Mucosa of descending colon (tissue), 3 donors: ENCODE measurements at regions not wholly inside any gene's neighbourhood (a gene's known extent, or its start where the extent isn't known, plus 50 kb on each side); places are given as distances from the start of the nearest gene placed in this dataset.

Experiments
- ATAC-seq: fragments of 200-7000 bp; cut with Tn5 transposase; one replicate; pipeline ENCODE4 v1.9.1; 2020; ENCODE audit warnings: mild to moderate bottlenecking, moderate library complexity
- DNase-seq, 3 donors: peaks; one replicate each; pipeline ENCODE4 v3.0.0-alpha.2; 2020
- H3K36me3 ChIP-seq: fragments of 200-600 bp; one replicate; pipeline ENCODE4 v1.8.0; 2021; ENCODE audit warnings: low read depth, mild to moderate bottlenecking
- H3K4me1 ChIP-seq: fragments of 200-600 bp; one replicate; pipeline ENCODE4 v1.8.0; 2021; ENCODE audit warnings: low read depth, mild to moderate bottlenecking
- H3K4me3 ChIP-seq: fragments of 200-600 bp; one replicate; pipeline ENCODE4 v1.8.0; 2021; ENCODE audit warnings: mild to moderate bottlenecking
- H3K9me3 ChIP-seq: fragments of 200-600 bp; one replicate; pipeline ENCODE4 v1.8.0; 2021; ENCODE audit warnings: mild to moderate bottlenecking
- CTCF ChIP-seq: fragments of 200-600 bp; IDR thresholded peaks from one replicate; pipeline ENCODE4 v1.8.0; 2022; ENCODE audit warnings: antibody characterized with exemption, mild to moderate bottlenecking
- intact Hi-C, 2 donors: fragments of 100-400 bp; cut with DNase I in 1 of 2; cut with micrococcal nuclease in 1 of 2; formaldehyde crosslinking; loops; one replicate each; pipeline versions ENCODE4 v1.11.0 to v1.11.1; 2022; cut with DNase I, micrococcal nuclease
- donor health status: DM: no; HTN: no; CAD: no; lungs with moderate emphysema.
- donor health status: DM: no; HTN: no; CAD: no.
- donor health status: DM: no; HTN: yes; CAD: no.

- Histone ChIP-seq H3K4me1 (no peaks in the 10 kb centered on the region), H3K4me3 (no peak overlapping the region), H3K36me3 (no peaks in the 10 kb centered on the region), H3K9me3 (peaks cover 4% of the 10 kb centered on the region)
- DNase-seq (no peak), ATAC-seq (no peak)
- TF ChIP-seq CTCF: no peak
- intact Hi-C loops: no loop called here
Measured at GRCh38 chr10:4333459-4333894, 492.5 kb upstream of the AKR1E2 start.

GRCh38 chr10:4332764-4333458 is 493.1 kb upstream of the AKR1E2 start:
- no peaks in the 10 kb centered on the region for H3K4me1 ChIP-seq
- DNase-seq: no peak
- intact Hi-C loops: no loop called here
- no peak for ATAC-seq
- peaks cover 4% of the 10 kb centered on the region for H3K9me3 ChIP-seq
- H3K4me3 ChIP-seq: no peak overlapping the region
- TF ChIP-seq CTCF: no peak
- H3K36me3 ChIP-seq: no peaks in the 10 kb centered on the region

GRCh38 chr10:4331150-4331549 is 494.9 kb upstream of the AKR1E2 start:
- intact Hi-C loops: no loop called here
- ATAC-seq: no peak
- H3K4me1 ChIP-seq: no peaks in the 10 kb centered on the region
- DNase-seq: no peak
- H3K36me3 ChIP-seq: no peaks in the 10 kb centered on the region
- TF ChIP-seq CTCF: no peak
- no peak overlapping the region for H3K4me3 ChIP-seq
- peaks cover 4% of the 10 kb centered on the region for H3K9me3 ChIP-seq

GRCh38 chr10:4330636-4331035 is 495.4 kb upstream of the AKR1E2 start:
- DNase-seq: no peak
- H3K9me3 ChIP-seq: peaks cover 4% of the 10 kb centered on the region
- ATAC-seq: no peak
- TF ChIP-seq CTCF: no peak
- no peaks in the 10 kb centered on the region for H3K4me1 ChIP-seq
- no peaks in the 10 kb centered on the region for H3K36me3 ChIP-seq
- intact Hi-C loops: no loop called here
- no peak overlapping the region for H3K4me3 ChIP-seq

- Histone ChIP-seq H3K36me3 (no peaks in the 10 kb centered on the region), H3K9me3 (peaks cover 4% of the 10 kb centered on the region), H3K4me1 (no peaks in the 10 kb centered on the region), H3K4me3 (no peak overlapping the region)
- intact Hi-C loops: no loop called here
- TF ChIP-seq CTCF: no peak
- ATAC-seq: no peak
- DNase-seq: no peak
Measured at GRCh38 chr10:4329225-4329624, 496.8 kb upstream of the AKR1E2 start.

GRCh38 chr10:4326647-4327046 is 499.4 kb upstream of the AKR1E2 start:
- no peaks in the 10 kb centered on the region for H3K9me3 ChIP-seq
- no peaks in the 10 kb centered on the region for H3K36me3 ChIP-seq
- ATAC-seq: no peak
- H3K4me3 ChIP-seq: no peak overlapping the region
- intact Hi-C loops: no loop called here
- no peaks in the 10 kb centered on the region for H3K4me1 ChIP-seq
- no peak for DNase-seq
- no peak for TF ChIP-seq CTCF
